ENCODE measurements at regions not wholly inside any gene's neighbourhood (a gene's known extent, or its start where the extent isn't known, plus 50 kb on each side); places are given as distances from the start of the nearest gene placed in this dataset.

DNA sequence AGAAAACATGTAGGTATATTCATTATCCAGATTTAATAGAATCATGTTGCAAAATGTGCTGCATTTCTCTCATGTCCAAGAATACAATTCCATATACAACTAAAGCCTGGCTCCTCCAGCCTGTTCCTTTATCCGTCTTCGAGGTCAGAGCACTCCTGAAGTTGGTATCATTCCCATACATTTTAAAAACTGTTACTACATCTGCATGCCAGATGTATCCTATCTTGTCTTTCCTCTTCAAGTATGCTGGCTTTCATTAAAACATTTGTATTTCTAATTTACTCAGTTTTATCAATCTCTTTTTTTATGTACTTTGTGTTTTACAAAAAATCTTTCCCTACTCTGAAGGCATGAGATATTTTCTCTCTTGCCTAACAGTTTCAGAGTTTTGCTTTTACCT lies 536.6 kb upstream of the USP24 start:
- ChIA-PET POLR2A (no interaction called here), CTCF (no interaction called here)
- Mint-ChIP-seq H3K27ac (no peak overlapping the region), H3K36me3 (peaks cover 4% of the 10 kb centered on the region; the same call in 1 of the 2 replicates), H3K27me3 (ENCODE audit: low read depth) (no peaks in the 10 kb centered on the region), H3K4me1 (peaks cover 4% of the 10 kb centered on the region; the same call in 1 of the 2 replicates), H3K9me3 (peaks cover 18% of the 10 kb centered on the region), H3K4me3 (no peak overlapping the region)
- ATAC-seq (no peak), DNase-seq (ENCODE audit: low spot score) (no peak)
- TF ChIP-seq, protein P1, sequence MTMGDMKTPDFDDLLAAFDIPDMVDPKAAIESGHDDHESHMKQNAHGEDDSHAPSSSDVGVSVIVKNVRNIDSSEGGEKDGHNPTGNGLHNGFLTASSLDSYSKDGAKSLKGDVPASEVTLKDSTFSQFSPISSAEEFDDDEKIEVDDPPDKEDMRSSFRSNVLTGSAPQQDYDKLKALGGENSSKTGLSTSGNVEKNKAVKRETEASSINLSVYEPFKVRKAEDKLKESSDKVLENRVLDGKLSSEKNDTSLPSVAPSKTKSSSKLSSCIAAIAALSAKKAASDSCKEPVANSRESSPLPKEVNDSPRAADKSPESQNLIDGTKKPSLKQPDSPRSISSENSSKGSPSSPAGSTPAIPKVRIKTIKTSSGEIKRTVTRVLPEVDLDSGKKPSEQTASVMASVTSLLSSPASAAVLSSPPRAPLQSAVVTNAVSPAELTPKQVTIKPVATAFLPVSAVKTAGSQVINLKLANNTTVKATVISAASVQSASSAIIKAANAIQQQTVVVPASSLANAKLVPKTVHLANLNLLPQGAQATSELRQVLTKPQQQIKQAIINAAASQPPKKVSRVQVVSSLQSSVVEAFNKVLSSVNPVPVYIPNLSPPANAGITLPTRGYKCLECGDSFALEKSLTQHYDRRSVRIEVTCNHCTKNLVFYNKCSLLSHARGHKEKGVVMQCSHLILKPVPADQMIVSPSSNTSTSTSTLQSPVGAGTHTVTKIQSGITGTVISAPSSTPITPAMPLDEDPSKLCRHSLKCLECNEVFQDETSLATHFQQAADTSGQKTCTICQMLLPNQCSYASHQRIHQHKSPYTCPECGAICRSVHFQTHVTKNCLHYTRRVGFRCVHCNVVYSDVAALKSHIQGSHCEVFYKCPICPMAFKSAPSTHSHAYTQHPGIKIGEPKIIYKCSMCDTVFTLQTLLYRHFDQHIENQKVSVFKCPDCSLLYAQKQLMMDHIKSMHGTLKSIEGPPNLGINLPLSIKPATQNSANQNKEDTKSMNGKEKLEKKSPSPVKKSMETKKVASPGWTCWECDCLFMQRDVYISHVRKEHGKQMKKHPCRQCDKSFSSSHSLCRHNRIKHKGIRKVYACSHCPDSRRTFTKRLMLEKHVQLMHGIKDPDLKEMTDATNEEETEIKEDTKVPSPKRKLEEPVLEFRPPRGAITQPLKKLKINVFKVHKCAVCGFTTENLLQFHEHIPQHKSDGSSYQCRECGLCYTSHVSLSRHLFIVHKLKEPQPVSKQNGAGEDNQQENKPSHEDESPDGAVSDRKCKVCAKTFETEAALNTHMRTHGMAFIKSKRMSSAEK (CRISPR knock-in tag; IDR thresholded peaks at IDR 0.05; ENCODE audit: borderline replicate concordance), result no peak
- TF ChIP-seq, protein P2, sequence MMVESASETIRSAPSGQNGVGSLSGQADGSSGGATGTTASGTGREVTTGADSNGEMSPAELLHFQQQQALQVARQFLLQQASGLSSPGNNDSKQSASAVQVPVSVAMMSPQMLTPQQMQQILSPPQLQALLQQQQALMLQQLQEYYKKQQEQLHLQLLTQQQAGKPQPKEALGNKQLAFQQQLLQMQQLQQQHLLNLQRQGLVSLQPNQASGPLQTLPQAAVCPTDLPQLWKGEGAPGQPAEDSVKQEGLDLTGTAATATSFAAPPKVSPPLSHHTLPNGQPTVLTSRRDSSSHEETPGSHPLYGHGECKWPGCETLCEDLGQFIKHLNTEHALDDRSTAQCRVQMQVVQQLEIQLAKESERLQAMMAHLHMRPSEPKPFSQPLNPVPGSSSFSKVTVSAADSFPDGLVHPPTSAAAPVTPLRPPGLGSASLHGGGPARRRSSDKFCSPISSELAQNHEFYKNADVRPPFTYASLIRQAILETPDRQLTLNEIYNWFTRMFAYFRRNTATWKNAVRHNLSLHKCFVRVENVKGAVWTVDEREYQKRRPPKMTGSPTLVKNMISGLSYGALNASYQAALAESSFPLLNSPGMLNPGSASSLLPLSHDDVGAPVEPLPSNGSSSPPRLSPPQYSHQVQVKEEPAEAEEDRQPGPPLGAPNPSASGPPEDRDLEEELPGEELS (CRISPR knock-in tag; IDR thresholded peaks at IDR 0.05), result no peak
- no peak for TF ChIP-seq TCF7 (CRISPR knock-in tag; IDR thresholded peaks at IDR 0.05; ENCODE audit: low read depth)
- TF ChIP-seq SP1 (CRISPR knock-in tag; conservative IDR thresholded peaks at IDR 0.05), result no peak
- TF ChIP-seq JAZF1 (CRISPR knock-in tag; IDR thresholded peaks at IDR 0.05), result no peak

- Mint-ChIP-seq H3K4me1 (peaks cover 4% of the 10 kb centered on the region; the same call in 1 of the 2 replicates), H3K36me3 (no peaks in the 10 kb centered on the region; the same call in 1 of the 2 replicates), H3K4me3 (no peak overlapping the region), H3K27me3 (ENCODE audit: low read depth) (no peaks in the 10 kb centered on the region), H3K9me3 (peaks cover 19% of the 10 kb centered on the region), H3K27ac (no peak overlapping the region)
- ChIA-PET CTCF (no interaction called here), POLR2A (no interaction called here)
- no peak for ATAC-seq
- TF ChIP-seq, protein P3, sequence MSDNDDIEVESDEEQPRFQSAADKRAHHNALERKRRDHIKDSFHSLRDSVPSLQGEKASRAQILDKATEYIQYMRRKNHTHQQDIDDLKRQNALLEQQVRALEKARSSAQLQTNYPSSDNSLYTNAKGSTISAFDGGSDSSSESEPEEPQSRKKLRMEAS (CRISPR knock-in tag; IDR thresholded peaks at IDR 0.05), result no peak
- TF ChIP-seq MYBL2 (CRISPR knock-in tag; IDR thresholded peaks at IDR 0.05) (no peak), TEAD1 (CRISPR knock-in tag; IDR thresholded peaks at IDR 0.05) (no peak), ZNF232 (CRISPR knock-in tag; IDR thresholded peaks at IDR 0.05) (no peak), GTF2I (CRISPR knock-in tag; conservative IDR thresholded peaks at IDR 0.05) (no peak), ZNF281 (CRISPR knock-in tag; IDR thresholded peaks at IDR 0.05) (no peak), MXD4 (CRISPR knock-in tag; IDR thresholded peaks at IDR 0.05; ENCODE audit: borderline replicate concordance) (no peak), ATF1 (CRISPR knock-in tag; IDR thresholded peaks at IDR 0.05) (no peak), GRHL2 (CRISPR knock-in tag; IDR thresholded peaks at IDR 0.05; ENCODE audit: insufficient replicate concordance, severe bottlenecking) (no peak), GABPB1 (CRISPR knock-in tag; IDR thresholded peaks at IDR 0.05) (no peak), KAT7 (CRISPR knock-in tag; IDR thresholded peaks at IDR 0.05; ENCODE audit: borderline replicate concordance) (no peak), ZNF121 (CRISPR knock-in tag; IDR thresholded peaks at IDR 0.05) (no peak), RELA (CRISPR knock-in tag; IDR thresholded peaks at IDR 0.05; ENCODE audit: borderline replicate concordance) (no peak), NR2C2 (CRISPR knock-in tag; IDR thresholded peaks at IDR 0.05) (no peak), ESRRA (CRISPR knock-in tag; IDR thresholded peaks at IDR 0.05; ENCODE audit: borderline replicate concordance) (no peak), CTCF (IDR thresholded peaks at IDR 0.05) (no peak)
- TF ChIP-seq, protein P4, sequence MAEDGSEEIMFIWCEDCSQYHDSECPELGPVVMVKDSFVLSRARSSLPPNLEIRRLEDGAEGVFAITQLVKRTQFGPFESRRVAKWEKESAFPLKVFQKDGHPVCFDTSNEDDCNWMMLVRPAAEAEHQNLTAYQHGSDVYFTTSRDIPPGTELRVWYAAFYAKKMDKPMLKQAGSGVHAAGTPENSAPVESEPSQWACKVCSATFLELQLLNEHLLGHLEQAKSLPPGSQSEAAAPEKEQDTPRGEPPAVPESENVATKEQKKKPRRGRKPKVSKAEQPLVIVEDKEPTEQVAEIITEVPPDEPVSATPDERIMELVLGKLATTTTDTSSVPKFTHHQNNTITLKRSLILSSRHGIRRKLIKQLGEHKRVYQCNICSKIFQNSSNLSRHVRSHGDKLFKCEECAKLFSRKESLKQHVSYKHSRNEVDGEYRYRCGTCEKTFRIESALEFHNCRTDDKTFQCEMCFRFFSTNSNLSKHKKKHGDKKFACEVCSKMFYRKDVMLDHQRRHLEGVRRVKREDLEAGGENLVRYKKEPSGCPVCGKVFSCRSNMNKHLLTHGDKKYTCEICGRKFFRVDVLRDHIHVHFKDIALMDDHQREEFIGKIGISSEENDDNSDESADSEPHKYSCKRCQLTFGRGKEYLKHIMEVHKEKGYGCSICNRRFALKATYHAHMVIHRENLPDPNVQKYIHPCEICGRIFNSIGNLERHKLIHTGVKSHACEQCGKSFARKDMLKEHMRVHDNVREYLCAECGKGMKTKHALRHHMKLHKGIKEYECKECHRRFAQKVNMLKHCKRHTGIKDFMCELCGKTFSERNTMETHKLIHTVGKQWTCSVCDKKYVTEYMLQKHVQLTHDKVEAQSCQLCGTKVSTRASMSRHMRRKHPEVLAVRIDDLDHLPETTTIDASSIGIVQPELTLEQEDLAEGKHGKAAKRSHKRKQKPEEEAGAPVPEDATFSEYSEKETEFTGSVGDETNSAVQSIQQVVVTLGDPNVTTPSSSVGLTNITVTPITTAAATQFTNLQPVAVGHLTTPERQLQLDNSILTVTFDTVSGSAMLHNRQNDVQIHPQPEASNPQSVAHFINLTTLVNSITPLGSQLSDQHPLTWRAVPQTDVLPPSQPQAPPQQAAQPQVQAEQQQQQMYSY (CRISPR knock-in tag; IDR thresholded peaks at IDR 0.05), result no peak
- DNase-seq (ENCODE audit: low spot score), result no peak
These were observed 535.4 kb upstream of the USP24 start for GRCh38 chr1:55750628-55750995.
